NT2/D1 (cell line): ENCODE measurements at regions not wholly inside any gene's neighbourhood (a gene's known extent, or its start where the extent isn't known, plus 50 kb on each side); places are given as distances from the start of the nearest gene placed in this dataset.
A peak's percentile ranks its signal among the peaks of the same experiment; 100 is the strongest.

Experiments
- DNase-seq: peaks from one replicate; pipeline ENCODE4 v3.0.0-alpha.2; 2011; ENCODE audit warnings: low read depth, low spot score
- H3K27me3 ChIP-seq: 2 replicates; pipeline ENCODE4 v1.6.0; 2011; ENCODE audit warnings: mild to moderate bottlenecking; ENCODE audit not compliant: insufficient read length, insufficient read depth
- H3K36me3 ChIP-seq: 2 replicates; pipeline ENCODE4 v1.6.1; 2011; ENCODE audit warnings: mild to moderate bottlenecking, low read length, mixed read lengths; ENCODE audit not compliant: insufficient read depth, insufficient read length
- H3K4me1 ChIP-seq: 2 replicates; pipeline ENCODE4 v1.5.1; 2011; ENCODE audit not compliant: insufficient read depth, insufficient read length
- H3K4me3 ChIP-seq: 2 replicates; pipeline ENCODE4 v1.5.1; 2011; ENCODE audit warnings: low read depth; ENCODE audit not compliant: insufficient read length
- H3K9ac ChIP-seq: 2 replicates; pipeline ENCODE4 v1.6.0; 2011; ENCODE audit warnings: low read depth; ENCODE audit not compliant: insufficient read length
- H3K9me3 ChIP-seq: 2 replicates; pipeline ENCODE4 v1.5.1; 2011; ENCODE audit warnings: mild to moderate bottlenecking, low read length; ENCODE audit not compliant: insufficient read depth
- SUZ12 ChIP-seq: IDR thresholded peaks from 2 replicates; pipeline ENCODE4 v1.6.1; 2011; ENCODE audit not compliant: insufficient read length, insufficient read depth; ENCODE audit errors: extremely low read depth
- YY1 ChIP-seq: IDR thresholded peaks from 2 replicates; pipeline ENCODE4 v1.6.1; 2011; ENCODE audit not compliant: insufficient read length, insufficient read depth
- ZNF274 ChIP-seq: IDR thresholded peaks from 2 replicates; pipeline ENCODE4 v1.6.1; 2011; ENCODE audit warnings: mild to moderate bottlenecking, low read depth, low read length

- no peaks in the 10 kb centered on the region for H3K36me3 ChIP-seq
- DNase-seq, result no peak
- no peaks in the 10 kb centered on the region for H3K9me3 ChIP-seq
- H3K27me3 ChIP-seq, result no peaks in the 10 kb centered on the region
- H3K4me3 ChIP-seq, result no peak overlapping the region
- TF ChIP-seq ZNF274 (no peak), SUZ12 (no peak), YY1 (no peak)
- H3K4me1 ChIP-seq, result no peaks in the 10 kb centered on the region
- H3K9ac ChIP-seq, result no peak overlapping the region
These were observed 627.6 kb downstream of the NPHP4 start for GRCh38 chr1:5364591-5364990.

- Histone ChIP-seq H3K9ac (no peak overlapping the region), H3K4me3 (no peak overlapping the region), H3K27me3 (no peaks in the 10 kb centered on the region), H3K9me3 (peaks cover 13% of the 10 kb centered on the region; the same call in 1 of the 2 replicates), H3K4me1 (no peaks in the 10 kb centered on the region), H3K36me3 (no peaks in the 10 kb centered on the region)
- TF ChIP-seq YY1, result no peak
- no peak for TF ChIP-seq ZNF274
- no peak for TF ChIP-seq SUZ12
- no peak for DNase-seq
These were observed 637.5 kb downstream of the NPHP4 start for GRCh38 chr1:5354681-5355080.

- H3K4me3 ChIP-seq, result no peak overlapping the region
- no peaks in the 10 kb centered on the region for H3K4me1 ChIP-seq
- H3K27me3 ChIP-seq, result no peaks in the 10 kb centered on the region
- TF ChIP-seq ZNF274 (no peak), SUZ12 (no peak), YY1 (no peak)
- no peak overlapping the region for H3K9ac ChIP-seq
- peak; percentile 15 for DNase-seq
- H3K9me3 ChIP-seq, result no peaks in the 10 kb centered on the region
- no peaks in the 10 kb centered on the region for H3K36me3 ChIP-seq
These were observed 640.9 kb downstream of the NPHP4 start for GRCh38 chr1:5351366-5351765.

DNA sequence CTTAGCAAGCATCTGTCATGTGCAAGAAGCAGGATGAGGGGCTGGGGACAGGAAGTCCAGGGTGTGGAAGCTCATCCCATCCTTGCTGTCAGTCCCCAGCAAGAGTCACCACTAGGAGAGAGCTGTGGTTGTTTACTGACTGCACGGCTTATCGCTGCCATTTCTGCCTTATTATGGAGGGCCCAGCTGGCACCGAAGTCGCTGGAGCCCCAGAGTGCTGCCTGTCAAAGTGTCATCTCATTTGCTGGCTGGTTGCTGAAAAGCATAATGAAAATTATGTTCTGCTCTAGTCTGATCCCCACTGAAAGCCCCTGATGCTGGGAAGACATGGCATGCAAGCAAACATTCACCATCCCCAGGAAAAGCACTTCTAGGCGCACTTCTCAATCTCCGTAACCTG, 642.7 kb downstream of the NPHP4 start:
- no peak for TF ChIP-seq ZNF274
- TF ChIP-seq SUZ12, result no peak
- TF ChIP-seq YY1, result no peak
- no peak overlapping the region for H3K4me3 ChIP-seq
- no peaks in the 10 kb centered on the region for H3K36me3 ChIP-seq
- no peak for DNase-seq
- no peaks in the 10 kb centered on the region for H3K4me1 ChIP-seq
- H3K9me3 ChIP-seq, result no peaks in the 10 kb centered on the region
- H3K27me3 ChIP-seq, result no peaks in the 10 kb centered on the region
- H3K9ac ChIP-seq, result no peak overlapping the region

GRCh38 chr1:5348732-5349465, 643.3 kb downstream of the NPHP4 start:
- no peak overlapping the region for H3K4me3 ChIP-seq
- H3K27me3 ChIP-seq, result no peaks in the 10 kb centered on the region
- no peak for DNase-seq
- H3K36me3 ChIP-seq, result no peaks in the 10 kb centered on the region
- no peaks in the 10 kb centered on the region for H3K9me3 ChIP-seq
- H3K9ac ChIP-seq, result no peak overlapping the region
- no peak for TF ChIP-seq YY1
- no peaks in the 10 kb centered on the region for H3K4me1 ChIP-seq

DNA sequence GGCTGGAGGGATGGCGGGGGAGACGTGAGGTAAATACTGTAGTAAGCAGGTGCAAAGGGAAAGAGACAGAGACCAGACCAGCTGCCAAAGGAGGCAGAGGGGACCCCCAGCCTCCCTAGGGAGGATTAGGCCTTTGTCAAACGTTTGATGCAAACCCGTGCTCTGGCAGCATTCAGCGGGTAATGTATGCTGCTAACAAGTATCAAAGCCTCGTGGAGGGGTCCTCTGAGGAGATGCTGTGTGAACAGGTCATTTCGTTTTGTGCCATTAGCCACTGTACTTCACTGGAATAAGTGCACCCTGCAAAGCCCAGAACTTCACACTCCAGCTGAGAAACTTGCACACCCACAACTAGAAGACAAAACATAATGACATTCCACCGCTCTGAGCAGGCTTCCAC, 644.5 kb downstream of the NPHP4 start:
- H3K9me3 ChIP-seq, result no peaks in the 10 kb centered on the region
- TF ChIP-seq YY1 (no peak), SUZ12 (no peak), ZNF274 (no peak)
- no peak overlapping the region for H3K4me3 ChIP-seq
- no peak for DNase-seq
- H3K9ac ChIP-seq, result no peak overlapping the region
- no peaks in the 10 kb centered on the region for H3K27me3 ChIP-seq
- H3K36me3 ChIP-seq, result no peaks in the 10 kb centered on the region
- no peaks in the 10 kb centered on the region for H3K4me1 ChIP-seq

GRCh38 chr1:5345556-5345955, 646.7 kb downstream of the NPHP4 start:
- no peaks in the 10 kb centered on the region for H3K36me3 ChIP-seq
- no peaks in the 10 kb centered on the region for H3K27me3 ChIP-seq
- no peak overlapping the region for H3K9ac ChIP-seq
- DNase-seq, result no peak
- H3K9me3 ChIP-seq, result no peaks in the 10 kb centered on the region
- TF ChIP-seq YY1, result no peak
- no peak for TF ChIP-seq ZNF274
- no peak for TF ChIP-seq SUZ12
- H3K4me3 ChIP-seq, result no peak overlapping the region
- H3K4me1 ChIP-seq, result no peaks in the 10 kb centered on the region
